AG09309 (cell line): ENCODE measurements at regions not wholly inside any gene's neighbourhood (a gene's known extent, or its start where the extent isn't known, plus 50 kb on each side); places are given as distances from the start of the nearest gene placed in this dataset.
"Not testable (repeated sequence)": the region's sequence is repeated elsewhere in the genome, so short reads cannot be mapped to it uniquely, and the experiment has no call there.

Experiments
- DNase-seq: peaks from one replicate; pipeline ENCODE4 v3.0.0-alpha.2; 2010; ENCODE audit warnings: low read depth
- H3K4me3 ChIP-seq: 2 replicates; pipeline ENCODE4 v1.5.1; 2011; ENCODE audit warnings: mild to moderate bottlenecking, low read depth, low read length, moderate library complexity; ENCODE audit not compliant: control insufficient read depth
- CTCF ChIP-seq: IDR thresholded peaks from 2 replicates; pipeline ENCODE4 v1.5.1; 2011; ENCODE audit warnings: mild to moderate bottlenecking, low read depth, low read length, inconsistent platforms; ENCODE audit not compliant: insufficient read depth, control insufficient read depth; ENCODE audit errors: missing control alignments

GRCh38 chr5:104018299-104018698 is 455.7 kb upstream of the NUDT12 start:
- no peak for TF ChIP-seq CTCF
- no peak for DNase-seq
- H3K4me3 ChIP-seq, result no peak overlapping the region

- TF ChIP-seq CTCF, result no peak
- no peak overlapping the region for H3K4me3 ChIP-seq
- DNase-seq, result peak; percentile 16
Observed at GRCh38 chr5:104016646-104017045, 454.1 kb upstream of the NUDT12 start.

GRCh38 chr5:104015765-104016164 is 453.2 kb upstream of the NUDT12 start:
- no peak overlapping the region for H3K4me3 ChIP-seq
- TF ChIP-seq CTCF, result no peak
- no peak for DNase-seq

- DNase-seq, H3K4me3 ChIP-seq: not testable (repeated sequence)
Observed at GRCh38 chr5:104002783-104003182, 440.2 kb upstream of the NUDT12 start.

- TF ChIP-seq CTCF, result no peak
Observed at GRCh38 chr5:104001136-104001535, 438.5 kb upstream of the NUDT12 start.

GRCh38 chr5:103993031-103993430 is 430.4 kb upstream of the NUDT12 start:
- TF ChIP-seq CTCF, result no peak
- H3K4me3 ChIP-seq, result no peak overlapping the region
- DNase-seq, result no peak

More at GRCh38 chr5:104001136-104001535, 438.5 kb upstream of the NUDT12 start:
- no peak for DNase-seq
- H3K4me3 ChIP-seq, result no peak overlapping the region

GRCh38 chr5:103990064-103990463 is 427.5 kb upstream of the NUDT12 start:
- no peak overlapping the region for H3K4me3 ChIP-seq
- no peak for DNase-seq
- TF ChIP-seq CTCF, result no peak

GRCh38 chr5:103981592-103981991 is 419.0 kb upstream of the NUDT12 start:
- DNase-seq, result no peak
- TF ChIP-seq CTCF, result no peak
- no peak overlapping the region for H3K4me3 ChIP-seq
